ENCODE measurements at regions not wholly inside any gene's neighbourhood (a gene's known extent, or its start where the extent isn't known, plus 50 kb on each side); places are given as distances from the start of the nearest gene placed in this dataset.
"Not testable (repeated sequence)": the region's sequence is repeated elsewhere in the genome, so short reads cannot be mapped to it uniquely, and the experiment has no call there.

GRCh38 chr1:804378-805115 lies 118.1 kb upstream of the OR4F16 start:
- not testable (repeated sequence) for H3K27me3 ChIP-seq (ENCODE audit: insufficient read depth, low read depth, severe bottlenecking); H3K9me3 ChIP-seq (ENCODE audit: severe bottlenecking)

GRCh38 chr1:805310-805709 lies 118.4 kb upstream of the SAMD11 start:
- not testable (repeated sequence) for H3K36me3 ChIP-seq; DNase-seq; H3K27me3 ChIP-seq (ENCODE audit: insufficient read depth, low read depth, severe bottlenecking); H3K9me3 ChIP-seq (ENCODE audit: severe bottlenecking); H3K4me3 ChIP-seq (ENCODE audit: low read depth, low read length)
- H3K27ac ChIP-seq: peak overlapping the region; percentile 30

More at GRCh38 chr1:804378-805115, 118.1 kb upstream of the OR4F16 start:
- H3K27ac ChIP-seq: peak overlapping the region; percentile 40; the same call in 1 of the 2 replicates
- H3K4me3 ChIP-seq (ENCODE audit: low read depth, low read length); H3K36me3 ChIP-seq: not testable (repeated sequence)
- peak; percentile 42 for DNase-seq

- not testable (repeated sequence) for H3K9me3 ChIP-seq (ENCODE audit: severe bottlenecking); H3K27ac ChIP-seq; H3K27me3 ChIP-seq (ENCODE audit: insufficient read depth, low read depth, severe bottlenecking); DNase-seq; H3K4me3 ChIP-seq (ENCODE audit: low read depth, low read length); H3K36me3 ChIP-seq
Measured at GRCh38 chr1:807066-807465, 116.7 kb upstream of the SAMD11 start.

GRCh38 chr1:807699-808390 lies 115.9 kb upstream of the SAMD11 start:
- DNase-seq; H3K9me3 ChIP-seq (ENCODE audit: severe bottlenecking); H3K27me3 ChIP-seq (ENCODE audit: insufficient read depth, low read depth, severe bottlenecking); H3K36me3 ChIP-seq; H3K4me3 ChIP-seq (ENCODE audit: low read depth, low read length); H3K27ac ChIP-seq: not testable (repeated sequence)

GRCh38 chr1:810949-811348 lies 112.8 kb upstream of the SAMD11 start:
- DNase-seq; H3K27ac ChIP-seq; H3K9me3 ChIP-seq (ENCODE audit: severe bottlenecking); H3K27me3 ChIP-seq (ENCODE audit: insufficient read depth, low read depth, severe bottlenecking); H3K36me3 ChIP-seq; H3K4me3 ChIP-seq (ENCODE audit: low read depth, low read length): not testable (repeated sequence)

GRCh38 chr1:812535-813127 lies 111.1 kb upstream of the SAMD11 start:
- H3K9me3 ChIP-seq (ENCODE audit: severe bottlenecking); H3K4me3 ChIP-seq (ENCODE audit: low read depth, low read length); DNase-seq; H3K36me3 ChIP-seq; H3K27ac ChIP-seq; H3K27me3 ChIP-seq (ENCODE audit: insufficient read depth, low read depth, severe bottlenecking): not testable (repeated sequence)

- not testable (repeated sequence) for DNase-seq; H3K27ac ChIP-seq; H3K36me3 ChIP-seq; H3K9me3 ChIP-seq (ENCODE audit: severe bottlenecking); H3K4me3 ChIP-seq (ENCODE audit: low read depth, low read length); H3K27me3 ChIP-seq (ENCODE audit: insufficient read depth, low read depth, severe bottlenecking)
Measured at GRCh38 chr1:814543-814942, 109.2 kb upstream of the SAMD11 start.

- H3K9me3 ChIP-seq (ENCODE audit: severe bottlenecking): not testable (repeated sequence)
Measured at GRCh38 chr1:815147-815922, 108.4 kb upstream of the SAMD11 start.

GRCh38 chr1:817071-817599 lies 106.6 kb upstream of the SAMD11 start:
- not testable (repeated sequence) for H3K9me3 ChIP-seq (ENCODE audit: severe bottlenecking); DNase-seq; H3K36me3 ChIP-seq; H3K27ac ChIP-seq; H3K27me3 ChIP-seq (ENCODE audit: insufficient read depth, low read depth, severe bottlenecking); H3K4me3 ChIP-seq (ENCODE audit: low read depth, low read length)

More at GRCh38 chr1:815147-815922, 108.4 kb upstream of the SAMD11 start:
- not testable (repeated sequence) for DNase-seq; H3K27me3 ChIP-seq (ENCODE audit: insufficient read depth, low read depth, severe bottlenecking); H3K4me3 ChIP-seq (ENCODE audit: low read depth, low read length); H3K27ac ChIP-seq; H3K36me3 ChIP-seq

GRCh38 chr1:817658-818617 lies 105.8 kb upstream of the SAMD11 start:
- H3K27me3 ChIP-seq (ENCODE audit: insufficient read depth, low read depth, severe bottlenecking); DNase-seq; H3K9me3 ChIP-seq (ENCODE audit: severe bottlenecking); H3K27ac ChIP-seq; H3K4me3 ChIP-seq (ENCODE audit: low read depth, low read length); H3K36me3 ChIP-seq: not testable (repeated sequence)
